AG09309 (cell line): ENCODE measurements at regions not wholly inside any gene's neighbourhood (a gene's known extent, or its start where the extent isn't known, plus 50 kb on each side); places are given as distances from the start of the nearest gene placed in this dataset.
"Not testable (repeated sequence)": the region's sequence is repeated elsewhere in the genome, so short reads cannot be mapped to it uniquely, and the experiment has no call there.

Experiments
- DNase-seq: peaks from one replicate; pipeline ENCODE4 v3.0.0-alpha.2; 2010; ENCODE audit warnings: low read depth
- H3K4me3 ChIP-seq: 2 replicates; pipeline ENCODE4 v1.5.1; 2011; ENCODE audit warnings: mild to moderate bottlenecking, low read depth, low read length, moderate library complexity; ENCODE audit not compliant: control insufficient read depth
- CTCF ChIP-seq: IDR thresholded peaks from 2 replicates; pipeline ENCODE4 v1.5.1; 2011; ENCODE audit warnings: mild to moderate bottlenecking, low read depth, low read length, inconsistent platforms; ENCODE audit not compliant: insufficient read depth, control insufficient read depth; ENCODE audit errors: missing control alignments

GRCh38 chr6:16933961-16934360, 167.9 kb upstream of the STMND1 start:
- DNase-seq, result no peak
- no peak for TF ChIP-seq CTCF
- no peak overlapping the region for H3K4me3 ChIP-seq

GRCh38 chr6:16933532-16933931, 168.3 kb upstream of the STMND1 start:
- no peak for TF ChIP-seq CTCF
- DNase-seq, result no peak
- no peak overlapping the region for H3K4me3 ChIP-seq

GRCh38 chr6:16932920-16933319, 168.9 kb upstream of the STMND1 start:
- no peak overlapping the region for H3K4me3 ChIP-seq
- no peak for TF ChIP-seq CTCF
- no peak for DNase-seq

- not testable (repeated sequence) for H3K4me3 ChIP-seq, DNase-seq
Measured at GRCh38 chr6:16931079-16931478, 169.8 kb upstream of the ATXN1 start.

GRCh38 chr6:16930432-16930831, 169.2 kb upstream of the ATXN1 start:
- TF ChIP-seq CTCF, result no peak
- no peak for DNase-seq
- H3K4me3 ChIP-seq, result no peak overlapping the region

GRCh38 chr6:16929809-16930208, 168.5 kb upstream of the ATXN1 start:
- no peak for TF ChIP-seq CTCF
- peak; percentile 100 for DNase-seq

GRCh38 chr6:16928387-16928786, 167.1 kb upstream of the ATXN1 start:
- TF ChIP-seq CTCF, result no peak
- no peak overlapping the region for H3K4me3 ChIP-seq
- DNase-seq, result no peak

More at GRCh38 chr6:16929809-16930208, 168.5 kb upstream of the ATXN1 start:
- H3K4me3 ChIP-seq, result no peak overlapping the region
